GM18520 (cell line): ENCODE measurements at regions not wholly inside any gene's neighbourhood (a gene's known extent, or its start where the extent isn't known, plus 50 kb on each side); places are given as distances from the start of the nearest gene placed in this dataset.

Experiments
- ATAC-seq: cut with Tn5 transposase; IDR thresholded peaks from one replicate; pipeline ENCODE4 v1.9.1; 2021; ENCODE audit not compliant: unreplicated experiment

- ATAC-seq, result peak; percentile 46
Observed at GRCh38 chr2:167471734-167472133, 583.5 kb downstream of the XIRP2 start.

DNA sequence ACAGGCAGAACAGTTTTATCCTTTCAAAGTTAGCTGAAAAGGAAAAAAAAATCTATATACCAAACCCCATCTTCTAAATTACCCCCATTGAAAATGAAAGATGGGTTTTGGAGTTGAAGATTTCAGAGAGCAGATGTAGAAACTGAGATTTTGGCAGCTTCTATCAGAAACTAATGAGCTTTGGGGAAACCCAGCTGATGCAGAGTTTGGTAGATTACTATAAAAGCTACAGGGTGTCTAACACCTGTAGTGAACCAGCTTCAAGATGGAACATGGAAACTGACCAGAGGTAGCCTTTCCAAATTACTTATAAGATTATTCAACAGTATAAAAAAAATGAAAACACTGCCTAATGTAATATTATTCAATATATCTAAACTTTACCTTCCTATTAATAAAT is 583.1 kb downstream of the XIRP2 start:
- peak; percentile 22 for ATAC-seq

DNA sequence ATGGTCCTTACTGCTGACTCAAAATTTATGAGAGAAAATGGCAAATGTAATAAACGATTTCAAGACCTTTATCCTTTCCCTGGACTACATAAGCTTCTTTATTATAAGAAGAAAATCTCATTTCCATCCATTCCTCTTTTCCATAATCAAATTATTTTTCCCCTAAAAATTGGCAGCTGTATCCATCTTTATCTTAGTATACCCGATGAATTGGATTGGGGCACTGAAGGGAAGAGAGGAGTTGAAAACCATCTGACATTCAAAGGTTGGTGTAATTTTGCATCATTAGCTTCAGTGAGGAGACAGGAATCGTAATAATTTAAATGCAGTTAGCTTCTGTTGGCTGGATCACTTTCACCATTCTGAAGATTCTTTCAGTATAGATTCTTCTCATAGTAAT is 574.1 kb downstream of the XIRP2 start:
- no peak for ATAC-seq

- no peak for ATAC-seq
Observed at GRCh38 chr2:167454036-167454435, 565.8 kb downstream of the XIRP2 start.

DNA sequence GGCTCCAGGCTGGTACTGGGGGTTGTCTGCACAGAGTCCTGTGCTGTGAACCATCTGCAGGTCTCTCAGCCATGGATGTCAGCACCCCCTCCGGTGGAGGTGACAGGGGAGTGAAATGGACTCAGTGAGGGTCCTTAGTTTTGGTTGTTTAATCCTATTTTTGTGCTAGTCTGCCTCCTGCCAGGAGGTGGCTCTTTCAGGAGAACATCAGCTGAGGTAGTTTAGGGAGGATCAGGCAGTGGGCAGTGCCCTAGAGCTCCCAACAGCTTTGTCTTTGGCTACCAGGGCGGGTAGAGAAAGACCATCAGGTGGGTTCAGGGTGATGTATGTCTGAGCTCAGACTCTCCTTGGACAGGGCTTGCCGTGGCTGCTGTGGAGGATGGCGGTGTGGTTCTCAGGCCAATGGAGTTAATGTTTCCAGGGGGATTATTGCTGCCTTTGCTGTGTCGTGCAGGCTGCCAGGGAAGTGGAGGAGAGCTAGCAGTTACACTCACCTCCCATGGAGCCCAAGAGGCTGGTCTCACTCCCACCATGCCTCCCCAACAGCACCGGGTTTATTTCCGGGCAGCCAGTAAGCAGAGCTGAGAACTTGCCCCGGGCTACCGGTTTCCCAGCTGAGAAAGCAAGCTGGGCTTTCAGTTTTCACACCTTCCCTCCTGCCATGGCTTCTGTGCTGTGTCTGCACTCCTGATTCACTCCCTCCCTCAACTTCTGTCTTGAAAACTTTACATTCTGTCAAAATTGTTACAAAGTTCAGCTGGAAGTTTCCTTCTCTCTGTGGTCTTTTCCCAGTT is 563.4 kb downstream of the XIRP2 start:
- ATAC-seq, result no peak

- no peak for ATAC-seq
Observed at GRCh38 chr2:167450364-167450763, 562.1 kb downstream of the XIRP2 start.

DNA sequence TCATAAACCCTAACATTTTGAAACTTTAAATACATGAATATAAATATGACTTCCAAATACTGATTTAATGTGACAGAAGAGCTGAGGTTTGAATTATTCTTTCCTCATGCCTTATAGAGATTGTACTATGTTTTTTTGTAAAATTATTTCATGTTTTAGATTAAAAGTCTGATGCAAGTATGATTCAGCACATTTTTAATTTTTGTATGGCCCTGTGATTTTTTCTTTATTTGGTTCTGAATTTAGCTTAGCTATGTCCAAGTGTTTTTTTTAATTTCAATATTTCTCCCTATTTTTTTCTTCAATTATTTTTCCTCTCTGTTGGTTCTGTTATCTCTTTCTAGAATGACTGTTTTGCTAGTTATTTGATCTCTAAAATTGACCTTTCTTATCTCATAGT is 552.1 kb downstream of the XIRP2 start:
- no peak for ATAC-seq

GRCh38 chr2:167438206-167438605 is 549.9 kb downstream of the XIRP2 start:
- no peak for ATAC-seq

GRCh38 chr2:167431949-167432348 is 543.7 kb downstream of the XIRP2 start:
- no peak for ATAC-seq

GRCh38 chr2:167430447-167430846 is 542.2 kb downstream of the XIRP2 start:
- no peak for ATAC-seq

- ATAC-seq, result no peak
Observed at GRCh38 chr2:167424803-167425755, 536.8 kb downstream of the XIRP2 start.

DNA sequence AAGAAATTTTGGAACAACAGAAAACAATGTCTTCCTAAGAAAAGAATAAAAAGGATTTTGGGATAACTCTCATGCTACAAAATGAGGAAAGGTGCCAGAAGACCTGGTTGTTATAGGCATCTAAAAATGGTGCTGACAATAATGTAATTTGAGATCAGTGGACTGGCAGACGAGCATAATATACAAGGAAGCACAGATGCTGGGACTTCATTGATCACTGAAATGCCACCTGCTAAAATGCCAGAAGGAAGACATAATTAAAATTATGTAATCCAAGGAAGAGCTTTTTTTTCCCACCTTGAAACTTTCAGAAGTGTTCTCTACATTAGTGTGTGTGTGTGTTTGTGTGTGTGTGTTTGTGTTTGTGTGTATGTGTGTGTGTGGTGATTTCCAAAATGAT is 535.9 kb downstream of the XIRP2 start:
- no peak for ATAC-seq

DNA sequence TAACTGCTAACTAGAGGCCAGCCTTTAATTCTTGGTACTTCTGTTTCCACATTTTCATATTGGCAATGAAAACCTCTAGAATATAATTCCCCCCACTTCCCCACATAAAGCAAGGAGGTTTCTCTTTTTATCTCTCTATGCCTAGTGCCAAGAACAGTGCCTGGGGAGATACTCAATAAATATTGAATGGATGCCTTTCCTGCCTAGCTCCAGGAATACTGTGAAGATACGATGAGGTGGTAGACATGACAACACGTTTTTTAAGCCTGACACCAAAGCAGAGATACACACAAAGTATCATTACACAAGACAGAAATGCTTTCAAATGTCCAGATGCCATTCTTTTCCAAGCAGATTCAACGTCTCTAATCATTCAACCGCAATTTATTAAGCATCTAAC is 535.5 kb downstream of the XIRP2 start:
- ATAC-seq, result no peak

GRCh38 chr2:167420211-167420610 is 531.9 kb downstream of the XIRP2 start:
- no peak for ATAC-seq

- no peak for ATAC-seq
Observed at GRCh38 chr2:167415068-167415467, 526.8 kb downstream of the XIRP2 start.

DNA sequence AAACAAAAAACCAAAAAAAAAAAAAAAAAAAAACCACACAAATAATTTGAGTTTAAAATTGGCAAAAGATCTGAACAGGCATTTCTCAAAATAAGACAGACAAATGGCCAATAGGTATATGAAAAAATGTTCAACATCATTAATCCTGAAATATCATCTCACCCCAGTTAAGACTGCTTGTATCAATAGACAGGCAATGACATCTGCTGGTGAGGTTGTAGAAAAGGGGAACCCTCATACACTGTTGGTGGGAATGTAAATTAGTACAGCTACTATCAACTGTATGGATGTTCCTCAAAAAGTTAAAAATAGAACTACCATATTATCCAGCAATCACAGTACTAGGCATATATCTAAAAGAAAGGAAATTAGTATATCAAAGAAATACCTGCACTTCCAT is 523.1 kb downstream of the XIRP2 start:
- no peak for ATAC-seq

GRCh38 chr2:167406558-167406957 is 518.3 kb downstream of the XIRP2 start:
- ATAC-seq, result no peak

DNA sequence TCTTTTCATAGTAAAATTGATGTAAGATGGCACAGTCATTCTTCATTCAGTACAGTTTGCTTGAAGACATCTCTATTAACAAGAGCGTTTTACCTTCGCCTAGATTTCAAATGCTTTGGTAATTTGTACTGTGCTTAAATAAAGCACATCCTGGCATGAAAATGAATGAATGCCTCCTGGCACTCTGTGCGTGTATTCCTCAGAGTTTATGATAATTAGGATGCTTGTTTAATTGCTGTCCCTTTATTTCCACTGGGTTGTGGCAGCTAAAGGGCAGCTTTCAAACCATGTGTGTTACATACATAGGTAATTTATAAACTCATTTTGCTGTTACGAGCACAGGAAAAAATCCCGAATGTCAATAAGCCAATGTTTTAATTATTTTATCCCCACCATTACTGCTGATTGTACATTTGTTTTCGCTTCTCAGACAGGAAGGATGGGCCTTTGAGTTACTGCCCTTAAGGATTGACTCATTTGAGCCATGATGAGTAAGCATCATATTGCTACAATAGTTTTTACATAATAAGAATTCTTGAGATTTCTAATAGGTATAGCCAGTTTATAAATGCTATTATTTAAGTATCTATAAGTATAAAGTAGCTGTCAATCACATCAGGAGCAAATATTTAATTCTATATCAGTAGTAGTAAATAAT is 516.5 kb downstream of the XIRP2 start:
- ATAC-seq, result no peak

GRCh38 chr2:167401309-167401708 is 513.0 kb downstream of the XIRP2 start:
- ATAC-seq, result no peak

DNA sequence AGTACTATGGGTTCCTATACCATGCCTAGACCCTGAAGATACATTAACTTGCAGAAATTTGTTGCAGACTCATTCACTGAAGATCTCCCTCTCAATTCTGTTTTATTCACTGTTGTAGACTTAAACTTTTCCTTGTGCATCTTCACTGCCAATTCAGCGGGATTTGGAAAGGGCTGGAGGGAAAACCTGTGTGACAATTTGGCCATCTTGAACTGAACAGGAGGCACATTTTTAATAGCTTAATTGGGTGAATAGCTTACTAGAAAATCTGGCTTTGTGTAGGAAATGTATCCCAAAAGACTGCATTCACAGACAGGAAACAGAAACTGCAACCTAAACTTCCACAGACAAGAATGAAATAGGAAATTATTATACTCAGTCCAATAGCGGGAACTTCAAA is 512.3 kb downstream of the XIRP2 start:
- ATAC-seq, result no peak

DNA sequence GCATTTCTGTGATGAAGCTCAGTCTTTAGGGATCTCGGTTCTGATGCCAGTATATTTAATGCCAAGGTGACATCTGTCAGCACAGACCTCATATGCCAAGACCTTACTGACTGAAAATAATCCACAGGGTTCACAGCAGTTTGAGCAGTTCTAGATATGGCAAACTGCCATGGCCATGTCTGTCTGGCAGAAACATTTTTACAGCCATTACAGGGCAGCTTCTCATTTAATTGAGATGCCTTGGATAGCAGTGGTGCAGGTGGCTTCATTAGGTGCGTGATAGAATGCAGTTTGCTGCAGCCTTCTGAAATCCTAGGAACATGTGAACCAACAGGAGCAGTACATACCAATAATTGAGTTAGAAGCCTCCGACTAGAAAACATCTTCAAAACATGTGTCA is 510.6 kb downstream of the XIRP2 start:
- no peak for ATAC-seq

DNA sequence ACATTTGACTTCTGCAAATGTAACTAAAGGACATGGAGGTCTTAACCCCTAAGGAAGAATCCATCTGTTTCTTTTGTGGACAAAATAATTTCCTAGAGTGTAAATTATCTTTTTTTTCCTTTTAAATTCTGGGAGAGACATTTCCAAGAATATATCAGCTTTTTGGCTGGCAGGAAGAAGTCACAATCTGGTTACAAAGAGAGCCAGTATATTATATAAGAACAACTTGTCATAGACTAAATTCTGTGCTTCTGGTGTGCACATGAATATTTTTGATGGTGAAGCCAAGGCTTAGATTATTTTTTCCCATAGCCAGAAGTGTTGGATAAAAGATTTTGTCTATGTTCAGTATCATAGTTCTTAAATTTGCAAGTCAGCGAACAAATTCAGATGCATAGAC is 500.6 kb downstream of the XIRP2 start:
- no peak for ATAC-seq
